ENCODE measurements at regions not wholly inside any gene's neighbourhood (a gene's known extent, or its start where the extent isn't known, plus 50 kb on each side); places are given as distances from the start of the nearest gene placed in this dataset.
"Not testable (repeated sequence)": the region's sequence is repeated elsewhere in the genome, so short reads cannot be mapped to it uniquely, and the experiment has no call there.

GRCh38 chr5:19196631-19197030 is 791.4 kb downstream of the CDH18 start:
- H3K9ac ChIP-seq (ENCODE audit: low read depth in 1 of 3, low read length in 3 of 3): no peak overlapping the region
- no peaks in the 10 kb centered on the region for H3K4me1 ChIP-seq (ENCODE audit: control insufficient read depth in 3 of 3, insufficient read depth in 3 of 3, low read length in 3 of 3)
- no peaks in the 10 kb centered on the region for H3K9me3 ChIP-seq (ENCODE audit: control insufficient read depth in 3 of 3, low read length in 3 of 3)
- no peak overlapping the region for H3K4me3 ChIP-seq (ENCODE audit: low read length in 3 of 3)
- no peak overlapping the region for H3K27ac ChIP-seq (ENCODE audit: low read depth, low read length)
- no peaks in the 10 kb centered on the region for H3K36me3 ChIP-seq (ENCODE audit: control insufficient read depth in 3 of 3, insufficient read depth in 3 of 3, low read length in 3 of 3)
- H3K27me3 ChIP-seq (ENCODE audit: control insufficient read depth in 3 of 3, insufficient read depth in 3 of 3, low read length in 3 of 3): no peaks in the 10 kb centered on the region

DNA sequence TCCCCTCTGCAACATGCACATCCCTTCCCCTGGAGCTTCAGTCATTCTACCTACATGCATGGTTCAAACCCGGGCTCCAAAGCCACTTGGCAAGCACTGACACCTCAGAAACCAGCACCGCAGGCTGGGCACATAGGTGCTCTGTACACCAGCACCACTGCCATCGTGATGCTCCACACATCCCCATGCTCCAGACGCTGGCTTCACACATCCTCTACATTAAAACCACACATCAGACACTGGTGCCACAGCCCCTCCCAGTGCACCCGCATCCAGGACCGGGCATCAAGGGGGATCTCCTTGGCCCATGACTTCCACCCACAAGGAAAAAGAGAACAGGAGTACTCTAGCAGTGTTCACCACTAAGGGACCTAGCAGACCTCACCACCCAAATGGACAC is 787.7 kb downstream of the CDH18 start:
- Histone ChIP-seq H3K27ac (ENCODE audit: low read depth, low read length) (no peak overlapping the region), H3K9me3 (ENCODE audit: control insufficient read depth in 3 of 3, low read length in 3 of 3) (no peaks in the 10 kb centered on the region), H3K36me3 (ENCODE audit: control insufficient read depth in 3 of 3, insufficient read depth in 3 of 3, low read length in 3 of 3) (no peaks in the 10 kb centered on the region), H3K4me3 (ENCODE audit: low read length in 3 of 3) (no peak overlapping the region), H3K27me3 (ENCODE audit: control insufficient read depth in 3 of 3, insufficient read depth in 3 of 3, low read length in 3 of 3) (no peaks in the 10 kb centered on the region), H3K4me1 (ENCODE audit: control insufficient read depth in 3 of 3, insufficient read depth in 3 of 3, low read length in 3 of 3) (no peaks in the 10 kb centered on the region), H3K9ac (ENCODE audit: low read depth in 1 of 3, low read length in 3 of 3) (no peak overlapping the region)

- H3K27me3 ChIP-seq (ENCODE audit: control insufficient read depth in 3 of 3, insufficient read depth in 3 of 3, low read length in 3 of 3): no peaks in the 10 kb centered on the region
- peaks cover 0 to 5% (median 0%) of the 10 kb centered on the region in 3 donors for H3K9me3 ChIP-seq (ENCODE audit: control insufficient read depth in 3 of 3, low read length in 3 of 3)
- H3K4me3 ChIP-seq (ENCODE audit: low read length in 3 of 3): no peak overlapping the region
- H3K9ac ChIP-seq (ENCODE audit: low read depth in 1 of 3, low read length in 3 of 3): no peak overlapping the region
- no peak overlapping the region for H3K27ac ChIP-seq (ENCODE audit: low read depth, low read length)
- H3K36me3 ChIP-seq (ENCODE audit: control insufficient read depth in 3 of 3, insufficient read depth in 3 of 3, low read length in 3 of 3): no peaks in the 10 kb centered on the region
- no peaks in the 10 kb centered on the region for H3K4me1 ChIP-seq (ENCODE audit: control insufficient read depth in 3 of 3, insufficient read depth in 3 of 3, low read length in 3 of 3)
Observed at GRCh38 chr5:19208397-19208796, 779.6 kb downstream of the CDH18 start.

- Histone ChIP-seq H3K4me3 (ENCODE audit: low read length in 3 of 3) (no peak overlapping the region), H3K9me3 (ENCODE audit: control insufficient read depth in 3 of 3, low read length in 3 of 3) (peaks cover 0 to 5% (median 0%) of the 10 kb centered on the region in 3 donors), H3K9ac (ENCODE audit: low read depth in 1 of 3, low read length in 3 of 3) (no peak overlapping the region), H3K27me3 (ENCODE audit: control insufficient read depth in 3 of 3, insufficient read depth in 3 of 3, low read length in 3 of 3) (no peaks in the 10 kb centered on the region), H3K27ac (ENCODE audit: low read depth, low read length) (no peak overlapping the region), H3K36me3 (ENCODE audit: control insufficient read depth in 3 of 3, insufficient read depth in 3 of 3, low read length in 3 of 3) (no peaks in the 10 kb centered on the region), H3K4me1 (ENCODE audit: control insufficient read depth in 3 of 3, insufficient read depth in 3 of 3, low read length in 3 of 3) (no peaks in the 10 kb centered on the region)
Observed at GRCh38 chr5:19210886-19211285, 777.1 kb downstream of the CDH18 start.

- Histone ChIP-seq H3K27ac (ENCODE audit: low read depth, low read length) (no peak overlapping the region), H3K36me3 (ENCODE audit: control insufficient read depth in 3 of 3, insufficient read depth in 3 of 3, low read length in 3 of 3) (no peaks in the 10 kb centered on the region), H3K27me3 (ENCODE audit: control insufficient read depth in 3 of 3, insufficient read depth in 3 of 3, low read length in 3 of 3) (no peaks in the 10 kb centered on the region), H3K9me3 (ENCODE audit: control insufficient read depth in 3 of 3, low read length in 3 of 3) (no peaks in the 10 kb centered on the region), H3K4me1 (ENCODE audit: control insufficient read depth in 3 of 3, insufficient read depth in 3 of 3, low read length in 3 of 3) (no peaks in the 10 kb centered on the region), H3K4me3 (ENCODE audit: low read length in 3 of 3) (no peak overlapping the region), H3K9ac (ENCODE audit: low read depth in 1 of 3, low read length in 3 of 3) (no peak overlapping the region)
Observed at GRCh38 chr5:19229179-19229835, 758.7 kb downstream of the CDH18 start.

GRCh38 chr5:19233573-19233972 is 754.4 kb downstream of the CDH18 start:
- no peak overlapping the region for H3K27ac ChIP-seq (ENCODE audit: low read depth, low read length)
- no peaks in the 10 kb centered on the region for H3K36me3 ChIP-seq (ENCODE audit: control insufficient read depth in 3 of 3, insufficient read depth in 3 of 3, low read length in 3 of 3)
- no peak overlapping the region for H3K9ac ChIP-seq (ENCODE audit: low read depth in 1 of 3, low read length in 3 of 3)
- H3K27me3 ChIP-seq (ENCODE audit: control insufficient read depth in 3 of 3, insufficient read depth in 3 of 3, low read length in 3 of 3): no peaks in the 10 kb centered on the region
- H3K4me3 ChIP-seq (ENCODE audit: low read length in 3 of 3): no peak overlapping the region
- no peaks in the 10 kb centered on the region for H3K9me3 ChIP-seq (ENCODE audit: control insufficient read depth in 3 of 3, low read length in 3 of 3)
- H3K4me1 ChIP-seq (ENCODE audit: control insufficient read depth in 3 of 3, insufficient read depth in 3 of 3, low read length in 3 of 3): no peaks in the 10 kb centered on the region

DNA sequence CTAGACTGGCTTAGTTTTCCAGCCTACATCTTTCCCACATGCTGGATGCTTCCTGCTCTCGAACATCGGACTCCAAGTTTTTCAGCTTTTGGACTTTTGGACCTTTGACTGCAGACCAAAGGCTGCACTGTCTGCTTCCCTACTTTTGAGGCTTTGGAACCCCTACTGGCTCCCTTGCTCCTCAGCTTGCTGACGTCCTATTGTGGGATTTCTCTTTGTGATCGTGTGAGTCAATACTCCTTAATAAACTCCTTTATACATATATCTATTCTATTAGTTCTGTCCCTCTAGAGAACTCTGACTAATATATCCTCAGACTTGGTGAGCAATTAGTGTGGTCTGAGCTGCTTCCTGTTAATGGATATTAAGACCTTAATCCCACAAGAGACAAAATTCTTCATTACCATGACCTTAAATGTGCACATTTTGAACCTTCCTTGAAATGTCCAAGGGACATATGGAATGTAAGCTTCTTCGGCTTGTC is 752.9 kb downstream of the CDH18 start:
- no peaks in the 10 kb centered on the region for H3K36me3 ChIP-seq (ENCODE audit: control insufficient read depth in 3 of 3, insufficient read depth in 3 of 3, low read length in 3 of 3)
- H3K27ac ChIP-seq (ENCODE audit: low read depth, low read length): no peak overlapping the region
- H3K4me1 ChIP-seq (ENCODE audit: control insufficient read depth in 3 of 3, insufficient read depth in 3 of 3, low read length in 3 of 3): no peaks in the 10 kb centered on the region
- no peak overlapping the region for H3K9ac ChIP-seq (ENCODE audit: low read depth in 1 of 3, low read length in 3 of 3)
- no peak overlapping the region for H3K4me3 ChIP-seq (ENCODE audit: low read length in 3 of 3)
- H3K9me3 ChIP-seq (ENCODE audit: control insufficient read depth in 3 of 3, low read length in 3 of 3): peaks cover 0 to 2% (median 0%) of the 10 kb centered on the region in 3 donors
- H3K27me3 ChIP-seq (ENCODE audit: control insufficient read depth in 3 of 3, insufficient read depth in 3 of 3, low read length in 3 of 3): no peaks in the 10 kb centered on the region

DNA sequence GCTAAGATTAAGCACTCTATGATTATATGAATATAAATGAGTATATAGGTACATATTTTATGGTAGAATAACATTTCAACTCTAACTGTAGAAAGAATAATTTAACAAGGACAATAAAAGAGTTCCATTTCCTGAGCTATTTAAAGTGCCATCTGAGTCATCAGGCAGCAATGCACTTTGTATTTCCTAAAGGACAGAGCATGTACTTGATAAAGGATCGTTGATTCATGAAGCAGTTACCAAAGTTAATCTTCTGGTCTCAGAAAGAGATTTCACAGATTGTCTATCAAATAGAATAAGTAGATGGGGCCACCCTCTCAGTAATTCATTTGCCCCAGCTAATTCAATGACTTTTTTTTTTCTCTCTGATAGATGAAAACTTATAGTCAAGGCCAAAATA is 747.8 kb downstream of the CDH18 start:
- peaks cover 0 to 2% (median 0%) of the 10 kb centered on the region in 3 donors for H3K9me3 ChIP-seq (ENCODE audit: control insufficient read depth in 3 of 3, low read length in 3 of 3)
- no peaks in the 10 kb centered on the region for H3K36me3 ChIP-seq (ENCODE audit: control insufficient read depth in 3 of 3, insufficient read depth in 3 of 3, low read length in 3 of 3)
- H3K9ac ChIP-seq (ENCODE audit: low read depth in 1 of 3, low read length in 3 of 3): no peak overlapping the region
- no peaks in the 10 kb centered on the region for H3K27me3 ChIP-seq (ENCODE audit: control insufficient read depth in 3 of 3, insufficient read depth in 3 of 3, low read length in 3 of 3)
- no peaks in the 10 kb centered on the region for H3K4me1 ChIP-seq (ENCODE audit: control insufficient read depth in 3 of 3, insufficient read depth in 3 of 3, low read length in 3 of 3)
- no peak overlapping the region for H3K27ac ChIP-seq (ENCODE audit: low read depth, low read length)
- H3K4me3 ChIP-seq (ENCODE audit: low read length in 3 of 3): no peak overlapping the region

DNA sequence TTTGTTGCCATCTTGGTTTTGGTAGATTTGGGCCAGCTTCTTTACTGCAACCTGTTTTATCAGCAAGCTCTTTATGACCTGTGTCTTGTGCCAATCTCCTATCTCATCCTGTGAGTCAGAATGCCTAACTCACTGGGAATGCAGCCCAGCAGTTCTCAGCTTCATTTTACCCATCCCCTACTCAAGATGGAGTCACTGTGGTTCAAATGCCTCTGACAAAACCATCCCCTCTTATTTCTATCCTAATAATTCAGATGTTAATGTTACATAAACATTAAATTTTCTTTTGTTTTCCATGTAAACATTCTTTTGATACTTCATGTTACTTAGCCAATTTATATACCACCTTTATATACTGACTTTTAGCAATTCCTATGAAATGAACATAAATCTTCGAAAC is 746.3 kb downstream of the CDH18 start:
- peaks cover 0 to 2% (median 0%) of the 10 kb centered on the region in 3 donors for H3K9me3 ChIP-seq (ENCODE audit: control insufficient read depth in 3 of 3, low read length in 3 of 3)
- no peak overlapping the region for H3K4me3 ChIP-seq (ENCODE audit: low read length in 3 of 3)
- no peaks in the 10 kb centered on the region for H3K36me3 ChIP-seq (ENCODE audit: control insufficient read depth in 3 of 3, insufficient read depth in 3 of 3, low read length in 3 of 3)
- H3K9ac ChIP-seq (ENCODE audit: low read depth in 1 of 3, low read length in 3 of 3): no peak overlapping the region
- H3K4me1 ChIP-seq (ENCODE audit: control insufficient read depth in 3 of 3, insufficient read depth in 3 of 3, low read length in 3 of 3): no peaks in the 10 kb centered on the region
- no peaks in the 10 kb centered on the region for H3K27me3 ChIP-seq (ENCODE audit: control insufficient read depth in 3 of 3, insufficient read depth in 3 of 3, low read length in 3 of 3)
- H3K27ac ChIP-seq (ENCODE audit: low read depth, low read length): no peak overlapping the region

DNA sequence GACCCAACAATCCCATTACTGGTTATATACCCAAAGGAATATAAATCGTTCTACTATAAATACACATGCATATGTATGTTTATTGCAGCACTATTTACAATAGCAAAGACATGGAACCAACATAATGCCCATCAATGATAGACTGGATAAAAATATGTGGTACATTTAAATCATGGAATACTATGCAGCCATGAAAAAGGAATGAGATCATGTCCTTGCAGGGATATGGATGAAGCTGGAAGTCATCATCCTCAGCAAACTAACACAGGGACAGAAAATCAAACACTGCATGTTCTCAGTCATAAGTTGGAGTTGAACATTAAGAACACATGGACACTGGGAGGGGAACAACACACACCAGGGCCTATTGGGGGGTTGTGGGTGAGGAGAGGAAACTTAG is 741.8 kb downstream of the CDH18 start:
- H3K27ac ChIP-seq (ENCODE audit: low read depth, low read length); H3K4me3 ChIP-seq (ENCODE audit: low read length in 3 of 3); H3K36me3 ChIP-seq (ENCODE audit: control insufficient read depth in 3 of 3, insufficient read depth in 3 of 3, low read length in 3 of 3); H3K9me3 ChIP-seq (ENCODE audit: control insufficient read depth in 3 of 3, low read length in 3 of 3); H3K4me1 ChIP-seq (ENCODE audit: control insufficient read depth in 3 of 3, insufficient read depth in 3 of 3, low read length in 3 of 3); H3K9ac ChIP-seq (ENCODE audit: low read depth in 1 of 3, low read length in 3 of 3); H3K27me3 ChIP-seq (ENCODE audit: control insufficient read depth in 3 of 3, insufficient read depth in 3 of 3, low read length in 3 of 3): not testable (repeated sequence)
